ENCODE measurements at regions not wholly inside any gene's neighbourhood (a gene's known extent, or its start where the extent isn't known, plus 50 kb on each side); places are given as distances from the start of the nearest gene placed in this dataset.

DNA sequence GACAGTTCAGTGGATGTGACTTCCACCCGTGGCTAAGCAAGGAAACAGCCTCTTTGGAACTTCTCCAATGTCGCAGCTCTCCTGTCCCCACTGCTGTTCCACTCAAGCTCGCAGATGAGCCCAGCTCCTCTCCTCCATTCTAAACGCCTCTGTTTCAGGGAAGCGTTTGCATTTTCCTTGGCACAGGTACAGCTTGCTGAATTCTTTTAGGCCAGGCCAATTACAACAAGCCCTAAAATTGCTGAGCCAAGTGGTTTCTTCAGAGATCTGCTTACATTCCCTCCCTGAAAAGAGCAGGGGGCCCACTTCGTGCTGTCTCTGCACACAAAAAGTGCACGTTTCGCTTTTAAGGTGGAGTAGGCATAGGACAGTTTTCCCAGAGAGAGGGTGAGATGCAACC is 91.5 kb upstream of the BLID start:
- Histone ChIP-seq H3K36me3 (ENCODE audit: control insufficient read depth, insufficient read depth, low read length) (no peaks in the 10 kb centered on the region), H3K9me1 (ENCODE audit: control insufficient read depth, insufficient read depth, low read length) (no peaks in the 10 kb centered on the region), H3K4me3 (no peak overlapping the region), H3K9me3 (replicated peaks; ENCODE audit: control insufficient read depth, insufficient read depth, low read depth, low read length) (no peaks in the 10 kb centered on the region), H3K79me2 (ENCODE audit: control insufficient read depth, insufficient read depth, low read length) (no peaks in the 10 kb centered on the region), H4K20me1 (replicated peaks; ENCODE audit: control insufficient read depth, insufficient read depth, low read length) (no peaks in the 10 kb centered on the region), H3K4me2 (ENCODE audit: insufficient read depth, low read length) (no peak overlapping the region), H3K9ac (ENCODE audit: insufficient read depth in 1 of 2, low read depth in 2 of 2, low read length in 2 of 2) (no peak overlapping the region), H3K27ac (ENCODE audit: extremely low read depth, low read depth, low read length) (no peak overlapping the region), H3K27me3 (ENCODE audit: control insufficient read depth in 2 of 2, insufficient read depth in 2 of 2, low read length in 2 of 2) (no peaks in the 10 kb centered on the region), H2AFZ (ENCODE audit: low read depth, low read length) (no peak overlapping the region), H3K4me1 (replicated peaks in 1 of 2; ENCODE audit: control insufficient read depth in 2 of 2, insufficient read depth in 2 of 2, low read length in 2 of 2) (no peaks in the 10 kb centered on the region)
- ChIA-PET CTCF (ENCODE audit: low intra/inter-chr PET ratio) (no interaction called here), POLR2A (no interaction called here)
- DNase-seq (ENCODE audit: extremely low read depth in 1 of 4, low spot score in 3 of 4) (no peak), ATAC-seq (no peak), FAIRE-seq (no peak)
- TF ChIP-seq MAFF (IDR thresholded peaks at IDR 0.05; ENCODE audit: low read length) (no peak), HDAC8 (tag; IDR thresholded peaks at IDR 0.05) (no peak), ZNF24 (IDR thresholded peaks at IDR 0.05) (no peak), ZNF384 (IDR thresholded peaks at IDR 0.05; ENCODE audit: low read depth, low read length) (no peak), PCBP1 (IDR thresholded peaks at IDR 0.05; ENCODE audit: low read depth, low read length, poor library complexity, severe bottlenecking) (no peak), ZNF780A (CRISPR knock-in tag; IDR thresholded peaks at IDR 0.05) (no peak), ZNF253 (CRISPR knock-in tag; conservative IDR thresholded peaks at IDR 0.05) (no peak), HDAC3 (IDR thresholded peaks at IDR 0.05; ENCODE audit: borderline replicate concordance, partially characterized antibody) (no peak), FOXJ2 (tag; IDR thresholded peaks at IDR 0.05) (no peak), RFX7 (CRISPR knock-in tag; IDR thresholded peaks at IDR 0.05) (no peak), HLTF (IDR thresholded peaks at IDR 0.05) (no peak), BCOR (IDR thresholded peaks at IDR 0.05) (no peak), ILK (tag; IDR thresholded peaks at IDR 0.05; ENCODE audit: borderline replicate concordance, low read depth) (no peak)
- TF ChIP-seq, protein P1, sequence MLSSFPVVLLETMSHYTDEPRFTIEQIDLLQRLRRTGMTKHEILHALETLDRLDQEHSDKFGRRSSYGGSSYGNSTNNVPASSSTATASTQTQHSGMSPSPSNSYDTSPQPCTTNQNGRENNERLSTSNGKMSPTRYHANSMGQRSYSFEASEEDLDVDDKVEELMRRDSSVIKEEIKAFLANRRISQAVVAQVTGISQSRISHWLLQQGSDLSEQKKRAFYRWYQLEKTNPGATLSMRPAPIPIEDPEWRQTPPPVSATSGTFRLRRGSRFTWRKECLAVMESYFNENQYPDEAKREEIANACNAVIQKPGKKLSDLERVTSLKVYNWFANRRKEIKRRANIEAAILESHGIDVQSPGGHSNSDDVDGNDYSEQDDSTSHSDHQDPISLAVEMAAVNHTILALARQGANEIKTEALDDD (IDR thresholded peaks at IDR 0.05): no peak
- TF ChIP-seq, protein P2, sequence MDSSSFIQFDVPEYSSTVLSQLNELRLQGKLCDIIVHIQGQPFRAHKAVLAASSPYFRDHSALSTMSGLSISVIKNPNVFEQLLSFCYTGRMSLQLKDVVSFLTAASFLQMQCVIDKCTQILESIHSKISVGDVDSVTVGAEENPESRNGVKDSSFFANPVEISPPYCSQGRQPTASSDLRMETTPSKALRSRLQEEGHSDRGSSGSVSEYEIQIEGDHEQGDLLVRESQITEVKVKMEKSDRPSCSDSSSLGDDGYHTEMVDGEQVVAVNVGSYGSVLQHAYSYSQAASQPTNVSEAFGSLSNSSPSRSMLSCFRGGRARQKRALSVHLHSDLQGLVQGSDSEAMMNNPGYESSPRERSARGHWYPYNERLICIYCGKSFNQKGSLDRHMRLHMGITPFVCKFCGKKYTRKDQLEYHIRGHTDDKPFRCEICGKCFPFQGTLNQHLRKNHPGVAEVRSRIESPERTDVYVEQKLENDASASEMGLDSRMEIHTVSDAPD (CRISPR knock-in tag; IDR thresholded peaks at IDR 0.05): no peak
- in situ Hi-C loops (cut with MboI): no loop called here
- intact Hi-C loops (cut with micrococcal nuclease): no loop called here
- WGBS (ENCODE audit: insufficient coverage, low coverage, missing lambda C conversion rate): 0% methylated on average over 8 of the region's 8 CpGs
- no TSS peak for BruUV-seq (replicated peaks)

Data from K562 (cell line).